ENCODE measurements at regions not wholly inside any gene's neighbourhood (a gene's known extent, or its start where the extent isn't known, plus 50 kb on each side); places are given as distances from the start of the nearest gene placed in this dataset.

DNA sequence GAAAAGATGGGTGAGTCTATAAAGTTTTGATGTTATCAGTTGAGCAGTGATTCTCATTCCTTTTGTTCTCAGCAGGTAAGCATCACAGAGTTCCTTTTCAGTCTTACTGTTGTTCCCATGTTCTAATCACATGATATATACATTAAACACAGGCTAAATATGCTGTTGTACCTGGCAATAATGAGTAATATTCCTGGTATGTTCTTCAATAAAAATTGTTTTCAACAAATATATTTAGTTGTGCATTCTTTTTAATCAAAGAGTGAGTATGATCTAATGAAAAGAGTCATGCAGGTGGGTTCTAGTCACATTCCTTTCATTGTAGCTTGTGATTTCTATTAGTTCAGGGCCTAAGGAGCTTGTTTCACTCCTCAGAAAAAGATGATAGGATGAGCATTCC lies 288.3 kb upstream of the NETO1 start:
- TF ChIP-seq CTCF (conservative IDR thresholded peaks at IDR 0.05): no peak
- no peak for TF ChIP-seq ZFX (IDR thresholded peaks at IDR 0.05)

Measured in C4-2B (cell line).